Duodenal mucosa (tissue), 2 donors: ENCODE measurements at regions not wholly inside any gene's neighbourhood (a gene's known extent, or its start where the extent isn't known, plus 50 kb on each side); places are given as distances from the start of the nearest gene placed in this dataset.

ENCODE experiments used
- H3K27ac ChIP-seq: one replicate; pipeline ENCODE4 v1.7.0; 2013; ENCODE audit warnings: low read depth, low read length
- H3K27me3 ChIP-seq, 2 donors: one replicate each; pipeline ENCODE4 v1.7.0; 2013; ENCODE audit warnings: low read length in 2 of 2, control low read depth in 1 of 2; ENCODE audit not compliant: insufficient read depth in 2 of 2, control insufficient read depth in 1 of 2
- H3K36me3 ChIP-seq, 2 donors: one replicate each; pipeline ENCODE4 v1.7.0; 2013; ENCODE audit warnings: low read length in 2 of 2, control low read depth in 1 of 2; ENCODE audit not compliant: insufficient read depth in 2 of 2, control insufficient read depth in 1 of 2
- H3K4me1 ChIP-seq, 2 donors: one replicate each; pipeline ENCODE4 v1.7.0; 2013; ENCODE audit warnings: low read length in 2 of 2, control low read depth in 1 of 2; ENCODE audit not compliant: insufficient read depth in 2 of 2, control insufficient read depth in 1 of 2
- H3K4me3 ChIP-seq, 2 donors: one replicate each; pipeline ENCODE4 v1.7.0; 2013; ENCODE audit warnings: low read length in 2 of 2, low read depth in 1 of 2
- H3K9ac ChIP-seq, 2 donors: one replicate each; pipeline ENCODE4 v1.7.0; 2013; ENCODE audit warnings: low read length in 2 of 2, low read depth in 1 of 2
- H3K9me3 ChIP-seq, 2 donors: one replicate each; pipeline ENCODE4 v1.7.0; 2013; ENCODE audit warnings: low read length in 2 of 2, control low read depth in 1 of 2; ENCODE audit not compliant: control insufficient read depth in 1 of 2

DNA sequence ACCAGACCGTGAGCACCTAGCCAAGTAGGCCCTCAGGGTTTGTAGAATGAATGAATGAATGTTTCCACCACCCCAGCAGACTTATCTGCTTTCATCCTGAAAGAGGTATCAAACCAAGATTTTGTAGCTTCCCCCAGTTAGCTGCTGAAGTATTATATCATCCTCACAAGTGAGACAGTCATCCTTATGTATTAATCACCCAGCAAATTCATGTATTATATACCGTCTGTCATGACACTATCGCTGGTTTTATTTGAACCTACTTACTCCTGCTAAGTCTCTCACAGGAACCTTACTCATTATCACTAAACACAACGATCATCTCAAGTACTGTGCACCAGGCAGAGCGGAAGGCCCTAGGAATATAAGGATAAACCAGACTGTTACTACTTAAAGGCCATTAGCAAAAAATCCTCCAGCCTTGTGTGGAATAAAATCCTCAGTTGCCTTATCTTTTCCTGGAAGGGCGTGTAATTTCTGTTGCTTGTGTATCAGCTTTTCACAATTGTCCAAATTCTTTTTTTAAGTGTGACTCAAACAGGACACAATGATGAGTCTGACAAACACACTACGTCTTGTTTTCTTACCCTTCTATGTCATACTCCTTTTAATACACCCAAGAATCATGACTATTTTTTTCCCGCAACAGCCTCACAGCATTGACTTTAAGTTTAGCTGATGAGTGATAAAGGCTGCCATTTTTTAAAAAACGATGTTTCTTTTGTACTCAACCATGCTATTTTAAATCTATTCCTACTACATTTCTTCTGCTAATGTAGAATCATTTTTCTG, 176.1 kb upstream of the KLF14 start:
- H3K4me3 ChIP-seq, result peak overlapping the region; percentile 34 to 68

DNA sequence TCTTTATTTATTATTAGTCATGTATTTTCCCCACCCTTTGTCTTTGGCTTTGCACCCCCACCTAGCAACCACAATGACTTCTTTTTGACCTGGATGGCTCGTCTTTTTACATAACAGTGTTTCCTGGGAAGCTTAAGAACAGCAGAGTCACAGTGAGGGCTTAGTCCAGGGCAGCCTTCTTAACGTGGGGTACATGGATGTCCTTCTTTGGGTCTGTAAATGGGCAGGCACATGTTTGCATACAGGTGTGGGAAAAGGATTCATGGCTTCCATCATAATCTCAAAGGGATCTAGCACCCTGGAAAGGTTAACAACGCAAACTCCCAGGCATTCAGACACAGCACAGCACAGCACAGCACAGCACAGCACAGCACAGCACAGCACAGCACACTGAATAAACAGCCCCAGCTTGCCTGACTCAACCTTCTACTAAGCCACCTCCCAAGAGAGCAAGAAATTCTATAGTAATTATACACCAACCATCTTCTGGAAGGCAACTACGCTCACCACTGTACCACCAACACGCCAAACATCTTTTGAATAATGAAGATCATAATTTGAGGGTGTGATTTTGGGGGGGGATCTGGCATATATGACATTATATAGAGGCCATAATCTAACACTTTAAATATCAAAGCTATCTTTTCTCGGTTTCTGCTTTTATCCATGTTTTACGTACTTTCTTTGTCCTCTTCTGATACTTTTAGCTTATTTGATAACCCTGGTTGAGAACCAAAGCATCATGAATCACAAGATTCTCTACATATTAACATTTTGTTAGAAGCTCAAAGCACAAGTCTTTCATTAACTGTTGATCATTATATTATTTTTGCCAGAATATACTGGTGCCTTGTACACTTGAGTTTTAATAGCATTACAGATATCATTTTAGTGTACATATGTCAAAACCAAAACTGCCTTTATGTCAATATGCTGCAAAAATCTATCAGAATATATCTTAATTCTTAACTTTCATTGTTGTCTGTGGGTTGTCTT, 177.2 kb upstream of the KLF14 start:
- Histone ChIP-seq H3K9ac (peak overlapping the region; percentile 61 to 90), H3K4me3 (peak overlapping the region; percentile 68 to 84), H3K27me3 (no peaks in the 10 kb centered on the region), H3K27ac (no peak overlapping the region), H3K9me3 (no peaks in the 10 kb centered on the region), H3K36me3 (no peaks in the 10 kb centered on the region), H3K4me1 (peaks cover 59 to 68% of the 10 kb centered on the region in 2 donors)

More for the DNA sequence above, 176.1 kb upstream of the KLF14 start:
- Histone ChIP-seq H3K36me3 (peaks cover 0 to 3% of the 10 kb centered on the region in 2 donors), H3K9ac (peak overlapping the region in 1 of 2 donors; percentile 90), H3K27ac (peak overlapping the region; percentile 0), H3K4me1 (peaks cover 55 to 63% of the 10 kb centered on the region in 2 donors), H3K27me3 (no peaks in the 10 kb centered on the region), H3K9me3 (no peaks in the 10 kb centered on the region)

- Histone ChIP-seq H3K36me3 (no peaks in the 10 kb centered on the region), H3K9ac (peak overlapping the region; percentile 76 to 90), H3K4me1 (peaks cover 69 to 78% of the 10 kb centered on the region in 2 donors), H3K27me3 (no peaks in the 10 kb centered on the region), H3K9me3 (no peaks in the 10 kb centered on the region), H3K4me3 (peak overlapping the region; percentile 68 to 84), H3K27ac (peak overlapping the region; percentile 80)
These were observed 178.3 kb upstream of the KLF14 start for GRCh38 chr7:130912082-130912861.

GRCh38 chr7:130912862-130913638, 179.0 kb upstream of the KLF14 start:
- H3K4me3 ChIP-seq, result peak overlapping the region; percentile 68 to 84
- H3K36me3 ChIP-seq, result no peaks in the 10 kb centered on the region
- H3K27ac ChIP-seq, result peak overlapping the region; percentile 80
- no peaks in the 10 kb centered on the region for H3K27me3 ChIP-seq
- peak overlapping the region; percentile 76 to 90 for H3K9ac ChIP-seq
- H3K4me1 ChIP-seq, result peaks cover 77 to 86% of the 10 kb centered on the region in 2 donors
- H3K9me3 ChIP-seq, result no peaks in the 10 kb centered on the region

DNA sequence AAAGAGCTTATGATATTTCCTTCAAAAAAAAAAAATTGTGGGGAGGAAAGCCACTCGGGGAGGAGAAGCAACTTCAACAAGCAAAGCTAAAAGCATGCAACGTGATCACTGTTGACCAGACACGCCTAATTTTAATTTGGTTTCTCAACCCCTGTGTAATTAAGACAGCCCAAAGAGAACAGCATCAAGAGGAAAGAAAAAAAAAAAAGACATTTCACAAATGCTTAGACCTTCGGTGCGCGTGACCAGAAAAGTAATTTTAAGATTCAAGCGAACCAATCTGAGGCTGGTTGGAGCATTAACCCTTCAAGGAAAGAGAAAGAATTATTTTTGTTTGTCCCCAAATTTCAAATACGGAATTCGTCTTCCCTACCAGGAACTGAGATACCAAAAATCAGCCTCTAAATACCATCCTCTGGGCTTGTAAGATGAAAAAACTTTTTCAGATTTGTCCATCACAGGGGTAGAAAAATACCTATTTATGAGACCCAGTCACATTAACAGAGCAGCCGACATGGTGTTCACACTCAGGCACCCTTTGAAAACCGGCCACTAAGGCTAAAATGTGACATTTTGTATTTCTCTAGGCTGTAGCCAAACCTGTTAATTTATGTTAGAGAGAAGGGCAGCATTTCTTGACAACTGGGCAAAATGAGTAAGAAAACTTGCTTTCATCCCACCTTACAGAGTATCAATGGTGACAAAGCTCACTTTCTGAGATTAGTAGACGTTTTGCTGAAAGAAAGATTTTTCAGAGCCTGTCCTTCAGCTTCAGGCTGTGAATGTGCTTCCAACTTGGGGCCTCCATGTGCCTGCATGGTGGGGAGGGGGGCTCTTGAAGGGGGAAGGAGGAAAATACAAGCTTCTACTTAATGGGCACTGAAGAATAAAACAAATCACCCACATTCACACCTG, 179.9 kb upstream of the KLF14 start:
- Histone ChIP-seq H3K4me1 (peaks cover 83 to 94% of the 10 kb centered on the region in 2 donors), H3K9me3 (no peaks in the 10 kb centered on the region), H3K9ac (peak overlapping the region; percentile 76 to 90), H3K27me3 (no peaks in the 10 kb centered on the region), H3K4me3 (peak overlapping the region; percentile 68 to 84), H3K27ac (peak overlapping the region; percentile 80), H3K36me3 (no peaks in the 10 kb centered on the region)

DNA sequence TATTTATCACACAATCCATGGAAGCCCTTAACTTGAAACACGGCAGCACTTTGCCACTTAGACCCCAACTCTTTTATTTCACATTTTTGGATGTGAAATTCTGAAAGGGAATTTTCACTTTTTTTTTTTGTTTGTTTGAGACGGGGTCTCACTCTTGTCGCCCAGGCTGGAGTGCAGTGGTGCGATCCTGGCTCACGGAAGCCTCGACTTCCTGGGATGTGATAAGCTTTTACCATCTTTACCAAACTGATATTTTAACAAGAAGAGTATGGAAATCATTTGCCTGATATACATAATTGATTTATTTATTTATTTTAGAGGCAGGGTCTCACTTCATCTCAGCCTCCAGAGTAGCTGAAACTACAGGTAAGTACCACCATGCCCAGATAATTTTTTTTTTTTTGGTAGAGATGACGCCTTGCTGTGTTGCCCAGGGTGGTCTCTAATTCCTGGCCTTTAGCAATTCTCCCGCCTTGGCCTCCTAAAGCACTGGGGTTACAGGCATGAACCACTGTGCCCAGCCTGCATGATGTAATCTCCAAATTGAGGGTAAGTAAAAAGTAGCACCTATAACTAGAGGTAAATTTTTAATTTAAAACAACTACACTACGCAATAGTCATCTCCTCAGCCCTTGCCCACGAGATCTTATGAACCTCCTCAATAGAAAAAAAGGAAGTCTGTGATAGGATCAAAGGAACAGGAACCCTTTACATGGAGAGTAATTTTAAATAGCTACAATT, 180.7 kb upstream of the KLF14 start:
- Histone ChIP-seq H3K9ac (peak overlapping the region; percentile 6 to 90), H3K36me3 (no peaks in the 10 kb centered on the region), H3K27ac (no peak overlapping the region), H3K4me1 (peaks cover 82 to 94% of the 10 kb centered on the region in 2 donors), H3K27me3 (no peaks in the 10 kb centered on the region), H3K9me3 (no peaks in the 10 kb centered on the region), H3K4me3 (peak overlapping the region in 1 of 2 donors; percentile 68)

DNA sequence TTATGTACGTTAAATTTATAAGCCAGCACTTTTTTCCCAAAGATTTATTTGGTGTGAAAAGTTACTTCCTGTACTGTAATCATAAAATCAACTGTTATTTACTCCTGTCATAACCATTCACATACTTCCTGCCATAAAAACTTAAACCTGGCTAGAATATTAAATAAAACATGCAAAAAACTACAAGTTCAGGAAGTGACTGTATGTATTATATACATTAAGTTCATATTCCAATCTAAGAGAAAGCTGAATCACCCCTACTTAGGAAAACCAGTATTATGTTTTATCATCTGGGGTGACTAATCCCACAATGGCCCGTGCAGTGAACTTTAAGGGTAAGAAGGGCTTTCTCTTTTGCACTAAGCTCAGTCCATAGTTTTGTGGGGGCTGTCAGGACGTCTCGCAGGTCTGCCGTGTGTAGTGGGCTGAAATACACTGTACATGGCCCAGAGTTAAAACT, 183.7 kb upstream of the KLF14 start:
- peak overlapping the region; percentile 13 to 36 for H3K9ac ChIP-seq
- H3K27ac ChIP-seq, result peak overlapping the region; percentile 34
- peaks cover 88 to 95% of the 10 kb centered on the region in 2 donors for H3K4me1 ChIP-seq
- no peaks in the 10 kb centered on the region for H3K9me3 ChIP-seq
- H3K27me3 ChIP-seq, result no peaks in the 10 kb centered on the region
- H3K4me3 ChIP-seq, result peak overlapping the region; percentile 11 to 41
- no peaks in the 10 kb centered on the region for H3K36me3 ChIP-seq
